ENCODE measurements at regions not wholly inside any gene's neighbourhood (a gene's known extent, or its start where the extent isn't known, plus 50 kb on each side); places are given as distances from the start of the nearest gene placed in this dataset.
"Not testable (repeated sequence)": the region's sequence is repeated elsewhere in the genome, so short reads cannot be mapped to it uniquely, and the experiment has no call there.

GRCh38 chr21:22346576-22346975 is 1348.4 kb downstream of the NCAM2 start:
- DNase-seq (ENCODE audit: extremely low read depth, insufficient read length) = no peak
- H3K4me3 ChIP-seq (replicated peaks; ENCODE audit: low read depth, low read length) = no peak overlapping the region
- H3K36me3 ChIP-seq (ENCODE audit: control insufficient read depth, insufficient read depth, low read length) = no peaks in the 10 kb centered on the region
- H3K27me3 ChIP-seq (replicated peaks; ENCODE audit: control insufficient read depth, insufficient read depth, low read length) = no peaks in the 10 kb centered on the region
- no peak for TF ChIP-seq CTCF (IDR thresholded peaks at IDR 0.05; ENCODE audit: insufficient read depth, low read length, poor library complexity, severe bottlenecking)

GRCh38 chr21:22351076-22351475 is 1352.9 kb downstream of the NCAM2 start:
- Histone ChIP-seq H3K36me3 (ENCODE audit: control insufficient read depth, insufficient read depth, low read length) (no peaks in the 10 kb centered on the region), H3K4me3 (replicated peaks; ENCODE audit: low read depth, low read length) (no peak overlapping the region), H3K27me3 (replicated peaks; ENCODE audit: control insufficient read depth, insufficient read depth, low read length) (no peaks in the 10 kb centered on the region)
- TF ChIP-seq CTCF (IDR thresholded peaks at IDR 0.05; ENCODE audit: insufficient read depth, low read length, poor library complexity, severe bottlenecking) = no peak
- DNase-seq (ENCODE audit: extremely low read depth, insufficient read length) = no peak

DNA sequence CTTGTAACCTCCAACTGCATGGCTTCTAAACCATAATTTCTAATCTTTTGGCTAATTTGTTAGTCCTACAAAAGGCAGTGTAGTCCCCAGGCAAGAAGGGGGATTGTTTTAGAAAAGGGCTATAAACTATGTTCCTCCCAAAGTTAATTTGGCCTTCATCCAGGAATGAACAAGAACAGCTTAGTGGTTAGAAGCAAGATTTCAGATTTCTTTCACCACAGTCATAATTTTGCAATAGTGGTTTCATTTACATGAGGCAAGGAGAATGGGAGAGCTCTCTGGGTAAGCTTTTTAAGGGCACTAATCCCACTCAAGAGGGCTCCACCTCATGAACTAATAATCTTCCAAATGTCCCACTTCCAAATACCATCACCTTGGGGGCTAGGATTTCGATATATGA is 1353.9 kb downstream of the NCAM2 start:
- no peak for DNase-seq (ENCODE audit: extremely low read depth, insufficient read length)
- TF ChIP-seq CTCF (IDR thresholded peaks at IDR 0.05; ENCODE audit: insufficient read depth, low read length, poor library complexity, severe bottlenecking) = no peak
- H3K4me3 ChIP-seq (replicated peaks; ENCODE audit: low read depth, low read length) = no peak overlapping the region
- no peaks in the 10 kb centered on the region for H3K36me3 ChIP-seq (ENCODE audit: control insufficient read depth, insufficient read depth, low read length)
- no peaks in the 10 kb centered on the region for H3K27me3 ChIP-seq (replicated peaks; ENCODE audit: control insufficient read depth, insufficient read depth, low read length)

- no peak for DNase-seq (ENCODE audit: extremely low read depth, insufficient read length)
- Histone ChIP-seq H3K27me3 (replicated peaks; ENCODE audit: control insufficient read depth, insufficient read depth, low read length) (no peaks in the 10 kb centered on the region), H3K4me3 (replicated peaks; ENCODE audit: low read depth, low read length) (no peak overlapping the region), H3K36me3 (ENCODE audit: control insufficient read depth, insufficient read depth, low read length) (no peaks in the 10 kb centered on the region)
- TF ChIP-seq CTCF (IDR thresholded peaks at IDR 0.05; ENCODE audit: insufficient read depth, low read length, poor library complexity, severe bottlenecking) = no peak
These were observed 1357.7 kb downstream of the NCAM2 start for GRCh38 chr21:22355949-22356348.

GRCh38 chr21:22356663-22357062 is 1358.5 kb downstream of the NCAM2 start:
- H3K27me3 ChIP-seq (replicated peaks; ENCODE audit: control insufficient read depth, insufficient read depth, low read length) = no peaks in the 10 kb centered on the region
- no peaks in the 10 kb centered on the region for H3K36me3 ChIP-seq (ENCODE audit: control insufficient read depth, insufficient read depth, low read length)
- no peak overlapping the region for H3K4me3 ChIP-seq (replicated peaks; ENCODE audit: low read depth, low read length)
- TF ChIP-seq CTCF (IDR thresholded peaks at IDR 0.05; ENCODE audit: insufficient read depth, low read length, poor library complexity, severe bottlenecking) = no peak
- DNase-seq (ENCODE audit: extremely low read depth, insufficient read length) = no peak

DNA sequence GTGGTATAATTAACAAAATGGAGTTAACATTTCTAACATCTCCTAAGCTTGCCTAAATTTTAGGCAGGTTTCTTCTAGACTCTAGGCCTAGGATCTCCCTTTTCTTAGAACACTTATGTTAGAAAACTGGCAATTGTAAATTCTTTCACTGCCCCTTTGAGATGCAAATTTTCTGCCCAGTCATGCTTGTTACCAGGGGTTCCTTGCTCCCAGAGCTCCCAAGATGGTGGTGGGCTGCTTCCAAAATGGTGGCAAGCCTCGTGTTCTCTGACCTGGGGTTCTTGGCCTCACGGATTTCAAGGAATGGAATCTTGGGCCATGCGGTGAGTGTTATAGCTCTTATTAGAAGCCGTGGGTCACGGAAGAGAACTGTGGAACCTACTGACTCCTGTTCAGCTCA is 1361.4 kb downstream of the NCAM2 start:
- DNase-seq (ENCODE audit: extremely low read depth, insufficient read length); H3K36me3 ChIP-seq (ENCODE audit: control insufficient read depth, insufficient read depth, low read length); H3K27me3 ChIP-seq (replicated peaks; ENCODE audit: control insufficient read depth, insufficient read depth, low read length); H3K4me3 ChIP-seq (replicated peaks; ENCODE audit: low read depth, low read length): not testable (repeated sequence)
